NCI-H1417 (cell line): ENCODE measurements at regions not wholly inside any gene's neighbourhood (a gene's known extent, or its start where the extent isn't known, plus 50 kb on each side); places are given as distances from the start of the nearest gene placed in this dataset.

Source experiments
- DNase-seq, 3 experiments: peaks; one replicate each; lab custom pipeline; 2025; lab: John Stamatoyannopoulos, UW

DNA sequence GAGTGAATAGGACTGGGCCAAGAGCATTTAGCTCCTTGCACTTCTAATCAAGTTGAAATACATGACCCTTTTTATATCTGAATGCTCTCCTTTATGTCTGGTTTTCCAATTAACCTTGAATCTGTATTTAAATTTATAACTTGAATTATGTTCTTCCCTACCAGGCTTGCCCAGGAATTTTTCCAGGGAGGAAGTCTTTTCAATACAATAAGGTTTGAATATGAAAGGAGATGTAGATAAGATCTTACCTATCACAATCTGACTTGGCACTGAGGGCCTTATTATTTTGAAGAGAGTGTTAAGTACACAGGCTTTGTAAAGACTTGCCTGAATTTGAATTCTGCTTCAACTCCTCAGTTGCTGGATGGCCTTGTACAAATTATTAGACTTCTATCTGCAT lies 555.7 kb downstream of the PCDH7 start:
- peak in 1 of 3 experiments; percentile 8 for DNase-seq

DNA sequence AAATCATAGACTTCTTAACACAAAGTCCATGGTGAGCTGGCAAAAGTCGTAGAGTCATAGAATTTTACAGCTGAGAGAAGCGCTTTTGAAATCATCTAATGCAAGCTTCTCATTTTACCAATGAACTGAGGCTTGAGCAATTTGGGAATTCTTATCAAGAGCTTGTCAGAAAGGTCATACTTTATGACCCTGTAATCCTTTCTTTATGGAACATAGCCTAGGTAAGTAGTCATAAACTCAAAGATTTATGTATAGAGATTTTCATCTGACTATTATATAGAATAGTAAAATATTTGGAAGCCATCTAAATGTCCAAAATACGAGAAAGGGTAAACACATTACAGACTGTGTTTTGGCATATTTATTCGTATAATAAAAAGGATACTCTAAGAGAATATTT lies 563.5 kb downstream of the PCDH7 start:
- no peak for DNase-seq

DNA sequence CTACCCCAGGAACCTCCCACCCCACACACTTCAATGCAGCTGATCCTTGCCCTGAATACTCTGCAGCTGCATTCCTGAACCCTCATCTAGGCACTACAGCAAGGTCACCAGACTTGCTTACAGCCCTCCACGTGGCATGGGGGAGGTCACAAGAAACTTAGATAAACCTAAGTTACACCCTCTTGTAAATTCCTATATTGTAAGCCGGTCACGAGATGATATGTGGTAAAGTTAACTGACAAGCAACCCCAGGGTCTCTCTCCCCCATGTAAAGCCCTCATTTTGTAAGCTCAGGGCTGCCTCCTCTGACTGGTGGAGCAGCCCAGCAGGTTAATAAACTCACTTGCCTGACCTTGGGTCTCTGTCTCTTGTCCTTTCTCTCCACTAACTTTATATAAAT lies 570.7 kb downstream of the PCDH7 start:
- DNase-seq = no peak

DNA sequence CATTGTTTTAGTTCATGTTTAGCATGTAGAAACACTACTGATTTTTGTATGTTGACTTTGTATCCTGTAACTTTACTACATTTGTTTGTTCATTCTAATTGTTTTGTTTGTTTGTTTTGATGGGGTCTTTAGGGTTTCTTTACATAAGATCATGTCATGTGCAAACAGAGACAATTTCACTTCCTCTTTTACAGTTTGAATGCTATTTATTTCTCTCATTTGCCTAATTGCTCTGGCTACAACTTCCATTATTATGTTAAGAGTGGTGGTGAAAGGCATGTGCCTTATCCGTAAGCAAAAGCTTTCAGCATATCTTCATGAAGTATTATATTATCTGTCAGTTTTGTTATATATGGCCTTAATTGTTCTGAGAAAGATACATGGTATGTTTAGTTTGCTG lies 571.1 kb downstream of the PCDH7 start:
- peak in 1 of 3 experiments; percentile 7 for DNase-seq

DNA sequence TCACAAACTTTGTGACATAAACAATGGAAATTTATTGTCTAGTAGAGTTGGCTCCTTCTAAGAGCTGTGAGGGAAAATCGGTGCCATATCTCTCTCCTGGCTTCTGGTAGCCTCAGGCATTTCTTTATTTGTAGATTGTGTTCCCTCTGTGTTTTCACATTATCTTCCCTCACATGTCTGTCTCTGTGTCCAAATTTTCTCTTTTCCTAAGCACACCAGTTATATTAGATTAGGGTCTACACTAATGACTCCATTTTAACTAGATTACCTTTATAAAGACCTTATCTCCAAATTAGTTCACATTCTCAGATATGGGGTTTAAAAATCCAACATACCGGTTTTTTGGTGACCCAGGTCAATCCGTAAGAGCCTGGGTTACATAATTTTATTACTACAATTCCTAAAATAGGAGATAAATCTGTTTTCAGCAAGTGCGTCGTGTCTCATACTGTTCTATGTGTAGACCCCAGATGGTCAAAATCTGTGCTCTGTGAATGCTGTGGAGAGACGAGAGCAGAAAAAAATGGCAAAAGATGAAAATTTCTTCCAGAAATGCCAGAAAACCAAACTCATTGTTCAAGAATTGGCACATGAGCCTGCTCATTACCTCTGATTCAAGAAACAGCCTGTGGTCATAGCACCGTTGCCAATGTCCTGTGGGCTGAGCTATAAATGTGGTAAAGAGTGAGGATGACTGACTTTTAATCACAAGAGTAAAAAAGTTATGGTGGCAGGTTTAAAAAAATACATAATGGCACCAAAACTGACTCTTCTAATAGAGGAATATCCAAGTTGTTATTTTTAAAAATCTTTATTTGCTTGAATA lies 574.7 kb downstream of the PCDH7 start:
- no peak for DNase-seq

DNA sequence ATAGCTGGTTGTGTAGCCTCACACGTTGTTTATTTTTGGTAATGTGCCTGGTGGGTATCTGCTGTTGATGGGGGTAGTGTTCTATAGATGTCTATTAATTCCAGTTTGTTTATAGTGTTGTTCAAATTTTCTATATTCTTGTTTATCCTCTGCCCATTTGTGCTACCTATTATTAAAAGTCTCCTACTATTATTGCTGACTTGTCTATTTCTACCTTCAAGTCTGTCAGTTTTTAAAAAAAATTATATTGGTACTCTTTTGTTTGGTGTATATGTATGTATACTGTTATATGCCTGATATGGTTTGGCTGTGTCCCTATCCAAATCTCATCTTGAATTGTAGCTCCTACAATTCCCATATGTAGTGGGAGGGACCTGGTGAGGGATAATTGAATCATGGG lies 578.6 kb downstream of the PCDH7 start:
- no peak for DNase-seq

DNA sequence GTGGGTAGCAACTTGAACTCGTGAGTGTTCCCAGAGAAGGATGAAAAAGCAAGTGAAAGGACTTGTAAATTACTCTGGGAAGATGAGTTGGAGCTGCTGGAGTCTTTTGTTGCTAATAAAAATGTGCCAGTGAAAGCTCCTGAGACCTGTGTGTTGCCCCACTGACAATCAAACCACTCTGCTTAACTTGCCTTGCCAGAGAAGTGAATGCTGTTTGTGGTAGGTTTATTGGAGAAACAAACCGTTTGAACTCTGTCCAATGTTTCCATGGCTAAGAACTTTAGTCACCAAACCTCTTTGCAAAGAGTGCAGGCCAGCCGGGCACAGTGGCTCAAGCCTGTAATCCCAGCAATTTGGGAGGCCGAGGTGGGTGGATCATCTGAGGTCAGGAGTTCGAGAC lies 586.9 kb downstream of the PCDH7 start:
- no peak for DNase-seq

DNA sequence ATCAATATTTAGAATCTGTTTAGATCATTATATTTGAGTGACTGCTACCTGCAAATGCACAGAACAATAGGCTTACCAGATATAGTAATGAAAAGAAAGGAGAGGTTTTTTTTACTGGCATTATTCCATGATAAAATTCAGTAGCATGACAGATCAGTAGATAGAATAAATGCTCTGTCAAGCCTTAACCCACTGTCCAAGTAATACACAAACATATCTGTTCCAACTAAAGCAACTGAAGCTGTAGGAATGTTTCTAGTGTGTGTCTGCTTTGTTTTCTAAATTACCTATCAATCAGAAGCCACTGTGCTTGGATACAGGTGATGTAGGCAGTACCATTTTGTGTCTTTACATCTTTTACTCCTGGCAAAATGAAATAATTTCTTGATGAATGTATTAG lies 604.6 kb downstream of the PCDH7 start:
- DNase-seq = no peak

DNA sequence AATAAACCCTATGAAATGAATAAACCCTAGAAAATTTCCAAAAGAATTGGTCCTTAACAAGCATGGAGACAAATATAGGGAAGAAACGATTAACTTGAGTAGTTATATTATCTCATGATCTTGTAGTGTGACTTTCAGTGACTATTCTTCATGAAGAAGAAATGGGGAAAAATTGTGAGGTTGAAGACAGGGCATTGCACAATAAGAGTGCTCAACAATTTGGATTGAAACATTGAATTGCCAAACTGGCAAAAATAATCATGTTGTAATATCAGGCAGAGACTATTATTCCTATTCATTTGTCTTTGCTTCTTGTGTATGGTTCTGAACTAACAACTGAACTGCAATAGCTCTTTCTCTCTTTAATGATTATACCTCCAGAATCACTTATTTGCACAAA lies 605.1 kb downstream of the PCDH7 start:
- DNase-seq = no peak

DNA sequence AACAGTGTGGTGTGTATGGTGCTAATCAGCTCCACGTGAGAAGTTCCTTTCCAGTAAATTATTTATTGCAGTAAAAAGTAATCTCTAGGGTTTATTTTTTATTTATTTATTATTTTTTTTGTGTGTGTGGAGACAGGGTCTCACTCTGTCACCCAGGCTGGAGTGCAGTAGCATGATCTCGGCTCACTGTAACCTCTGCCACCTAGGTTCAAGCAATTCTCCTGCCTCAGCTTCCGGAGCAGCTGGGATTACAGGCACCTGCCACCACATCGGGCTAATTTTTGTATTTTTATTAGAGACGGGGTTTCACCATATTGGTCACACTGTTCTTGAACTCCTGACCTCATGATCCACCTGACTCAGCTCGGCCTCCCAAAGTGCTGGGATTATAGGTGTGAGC lies 606.9 kb downstream of the PCDH7 start:
- no peak for DNase-seq

DNA sequence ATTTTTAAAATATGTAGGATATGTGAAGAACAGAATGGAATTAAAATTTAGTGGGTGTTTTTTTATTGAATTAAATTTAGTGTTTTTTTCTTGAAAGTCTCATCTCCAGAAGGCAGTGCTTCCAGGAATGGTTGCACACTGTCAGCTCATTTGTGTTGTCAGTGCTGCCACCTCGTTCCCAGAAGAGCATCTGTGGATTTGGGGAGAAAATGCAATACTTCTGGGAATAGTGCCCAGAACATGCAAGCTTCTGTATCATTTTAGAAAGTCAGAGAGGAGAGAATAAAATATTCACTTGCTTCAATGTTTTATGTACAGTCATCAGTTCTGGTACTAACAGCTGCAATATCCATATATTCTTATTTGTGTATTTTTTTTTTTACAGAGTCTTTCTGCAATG lies 608.8 kb downstream of the PCDH7 start:
- DNase-seq = no peak

DNA sequence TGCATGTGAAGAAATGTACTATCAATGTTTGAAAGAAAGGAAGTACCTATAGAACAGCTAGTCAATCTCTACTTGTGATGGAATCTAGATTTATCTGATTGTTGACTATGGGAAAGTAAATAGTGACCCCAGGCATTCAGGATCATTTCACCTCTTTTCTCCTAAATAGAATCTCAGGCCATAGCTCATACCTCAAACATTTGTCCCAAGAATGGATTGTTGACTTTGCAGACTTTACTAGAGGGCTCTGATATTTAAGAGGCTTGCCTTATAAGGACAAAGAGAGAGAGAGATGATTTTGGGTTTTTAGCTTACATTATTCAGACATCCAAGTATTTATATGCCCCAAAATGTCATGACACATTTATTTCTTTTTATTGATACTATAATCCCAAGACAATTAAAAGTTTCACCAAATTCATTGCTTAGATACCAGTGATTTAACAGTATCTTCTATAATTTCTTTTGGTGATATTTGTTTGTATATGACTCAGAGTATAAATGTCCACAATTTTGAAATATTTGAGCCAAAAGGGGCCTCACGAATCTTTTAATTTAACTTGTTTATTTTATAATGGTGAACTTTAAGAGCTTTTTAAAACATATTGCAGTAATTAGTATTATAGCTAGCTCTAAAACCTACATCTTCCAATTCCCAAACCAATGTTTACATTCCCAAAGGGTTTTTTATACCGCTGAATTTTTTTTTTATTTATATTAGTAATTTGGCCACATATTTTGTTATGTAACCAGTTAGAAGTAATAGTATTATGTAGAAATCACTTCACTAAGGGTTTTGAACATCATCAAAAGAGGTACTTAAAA lies 614.1 kb downstream of the PCDH7 start:
- DNase-seq = no peak

DNA sequence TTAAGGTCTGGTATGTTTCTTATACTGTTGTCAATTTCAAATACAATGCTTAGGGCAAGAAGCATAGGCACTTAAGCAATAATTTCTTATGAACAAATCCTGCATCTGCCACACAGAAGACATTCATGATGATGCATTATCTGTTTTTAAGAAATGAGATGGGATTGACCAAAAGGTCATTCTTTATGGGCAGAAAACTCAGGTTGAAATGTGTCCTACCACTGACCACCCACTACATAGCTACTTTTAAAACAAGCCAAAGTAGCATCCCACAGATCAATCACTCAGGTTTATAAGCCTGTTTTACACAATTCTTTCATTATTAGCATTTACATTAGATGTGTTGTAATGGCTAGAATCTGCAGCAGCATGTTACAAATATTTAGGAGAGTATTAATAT lies 617.8 kb downstream of the PCDH7 start:
- DNase-seq = no peak

DNA sequence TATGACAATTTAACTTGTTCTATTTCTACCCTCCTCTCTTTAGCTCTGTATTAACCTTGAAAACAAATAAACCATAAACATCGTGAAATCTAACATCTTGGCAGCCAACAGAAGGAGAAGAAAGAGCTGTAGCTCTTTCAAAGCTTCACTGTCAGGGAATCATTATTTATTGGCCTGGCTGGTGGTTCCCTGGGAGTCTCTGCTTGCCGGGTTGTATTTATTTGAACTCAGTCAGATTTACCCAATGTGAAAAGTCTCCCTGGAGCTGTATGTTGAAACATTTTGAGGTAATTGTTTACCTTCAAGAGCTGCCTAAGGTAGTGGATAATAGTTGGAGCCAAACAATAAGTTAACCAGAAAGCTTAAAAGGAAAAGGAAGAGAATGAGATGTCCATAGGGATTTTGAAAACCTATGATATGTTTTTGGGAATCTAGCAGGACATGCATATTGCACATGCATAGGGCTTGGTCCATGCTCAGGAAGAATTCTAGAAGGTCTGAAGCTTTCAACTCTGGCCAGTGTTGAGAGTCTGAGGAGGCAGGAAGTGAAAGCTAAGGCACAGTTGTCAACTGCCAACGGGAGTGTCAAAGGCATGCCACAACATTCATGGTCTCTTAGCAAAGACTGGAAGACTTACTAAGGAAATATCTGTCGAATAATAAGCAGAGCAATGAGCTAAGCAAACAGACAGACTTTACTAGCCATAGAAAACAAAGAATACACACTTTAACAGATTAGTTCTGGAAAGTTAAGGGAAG lies 621.6 kb downstream of the PCDH7 start:
- DNase-seq = no peak

DNA sequence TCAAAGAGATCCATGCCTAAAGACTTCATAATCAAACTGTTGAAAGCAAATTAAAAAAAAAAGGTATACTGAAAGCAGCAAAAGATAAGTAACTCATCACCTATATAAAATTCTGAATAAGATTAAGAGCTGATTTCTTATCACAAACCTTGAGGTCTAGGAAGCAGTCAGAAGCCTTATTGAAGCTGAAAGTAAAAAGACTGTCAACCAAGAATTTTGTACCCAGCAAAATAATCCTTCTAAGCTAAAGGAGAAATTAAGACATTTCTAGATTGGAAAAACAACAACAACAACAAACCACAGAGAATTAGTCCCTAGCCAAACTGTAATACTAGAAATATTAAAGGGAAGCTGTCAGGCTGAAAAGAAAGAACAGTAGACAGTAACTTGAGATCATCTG lies 622.9 kb downstream of the PCDH7 start:
- peak in 1 of 3 experiments; percentile 3 for DNase-seq

DNA sequence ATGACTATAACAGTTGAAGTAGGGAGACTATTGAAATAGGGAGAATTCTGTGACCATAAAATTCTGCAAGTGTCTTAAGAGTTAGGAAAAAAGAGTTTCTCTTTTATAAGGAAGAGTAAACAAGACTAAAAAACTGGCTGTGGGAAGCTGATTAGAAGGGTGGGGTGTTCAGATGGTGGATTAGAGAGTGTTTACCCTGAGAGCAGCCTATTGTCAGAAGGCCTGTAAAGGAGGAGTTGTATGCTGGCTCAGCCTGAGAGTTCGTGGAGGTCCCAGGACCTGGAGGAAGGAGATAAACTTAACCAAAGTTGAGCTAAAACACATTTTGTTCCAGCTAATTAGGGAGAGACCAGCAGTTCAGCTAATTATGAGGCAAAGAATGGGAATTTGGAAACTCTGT lies 629.7 kb downstream of the PCDH7 start:
- no peak for DNase-seq

DNA sequence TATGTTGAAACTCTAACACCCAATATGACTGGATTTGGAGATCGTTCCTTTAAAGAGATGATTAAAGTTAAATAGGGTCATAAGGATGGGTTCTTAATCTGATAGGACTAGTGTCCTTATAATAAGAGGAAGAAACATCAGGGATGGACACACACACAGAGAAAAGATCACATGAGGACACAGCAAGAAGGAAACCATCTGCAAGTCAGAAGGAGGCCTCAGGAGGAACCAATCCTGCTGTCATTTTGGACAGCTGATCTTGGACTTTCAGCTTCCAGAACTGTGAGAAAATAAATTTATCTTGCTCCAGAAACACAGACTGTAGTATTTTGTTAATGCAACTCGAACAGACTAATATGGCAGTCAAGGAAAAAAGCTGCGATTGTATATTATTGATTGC lies 631.5 kb downstream of the PCDH7 start:
- no peak for DNase-seq

DNA sequence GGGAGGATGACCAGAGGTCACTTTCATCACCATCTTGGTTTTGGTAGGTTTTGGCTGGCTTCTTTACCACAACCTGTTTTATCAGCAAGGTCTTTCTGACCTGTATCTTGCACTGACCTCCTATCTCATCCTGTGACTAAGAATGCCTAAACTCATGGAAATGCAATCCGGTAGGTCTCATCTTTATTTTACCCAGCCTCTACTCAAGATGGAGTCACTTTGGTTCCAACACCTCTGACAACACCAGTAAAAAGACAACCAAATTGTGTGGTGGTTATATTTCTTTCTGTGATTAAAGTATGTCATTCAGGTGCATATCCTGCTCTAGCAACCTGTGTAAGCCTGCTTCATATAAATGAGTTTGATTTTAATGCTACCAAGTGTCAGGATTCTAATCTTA lies 636.7 kb downstream of the PCDH7 start:
- DNase-seq = no peak

DNA sequence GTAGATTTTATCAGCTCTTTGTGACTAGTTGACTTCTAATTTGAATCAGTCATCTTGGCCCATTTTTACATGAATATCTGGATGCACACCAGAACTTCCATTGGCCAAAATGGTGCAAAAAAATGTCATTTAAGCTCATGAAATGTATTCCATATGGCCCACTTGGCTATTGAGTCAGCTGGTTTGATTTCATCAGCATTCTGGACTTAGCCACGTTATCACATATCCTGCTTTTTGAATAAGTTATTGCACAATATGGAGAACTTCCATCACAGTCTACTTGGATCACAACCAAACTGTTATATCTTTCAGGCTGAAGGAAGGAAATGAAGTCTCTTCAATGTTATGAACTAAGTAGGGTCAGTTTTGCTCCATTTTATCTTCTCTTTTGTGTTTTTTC lies 640.6 kb downstream of the PCDH7 start:
- no peak for DNase-seq

DNA sequence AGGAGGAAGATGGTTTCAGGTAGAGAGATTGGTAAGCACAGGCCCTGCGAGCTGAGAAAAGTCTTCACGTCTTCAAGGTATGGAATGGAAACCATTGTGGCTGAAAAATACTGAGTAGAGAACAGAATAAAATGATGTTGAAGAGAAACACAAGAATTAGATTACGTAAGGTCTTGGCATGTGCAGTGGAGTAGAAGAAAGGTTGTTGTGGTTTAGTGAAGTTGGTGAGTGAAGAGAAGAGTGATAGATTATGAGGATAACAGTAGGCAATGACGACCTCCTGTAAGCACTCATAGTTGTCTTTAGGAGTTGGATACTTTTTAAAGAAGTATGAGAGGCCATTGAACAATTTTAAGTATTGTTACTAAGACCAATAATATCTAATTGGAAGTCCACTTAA lies 642.6 kb downstream of the PCDH7 start:
- DNase-seq = no peak

DNA sequence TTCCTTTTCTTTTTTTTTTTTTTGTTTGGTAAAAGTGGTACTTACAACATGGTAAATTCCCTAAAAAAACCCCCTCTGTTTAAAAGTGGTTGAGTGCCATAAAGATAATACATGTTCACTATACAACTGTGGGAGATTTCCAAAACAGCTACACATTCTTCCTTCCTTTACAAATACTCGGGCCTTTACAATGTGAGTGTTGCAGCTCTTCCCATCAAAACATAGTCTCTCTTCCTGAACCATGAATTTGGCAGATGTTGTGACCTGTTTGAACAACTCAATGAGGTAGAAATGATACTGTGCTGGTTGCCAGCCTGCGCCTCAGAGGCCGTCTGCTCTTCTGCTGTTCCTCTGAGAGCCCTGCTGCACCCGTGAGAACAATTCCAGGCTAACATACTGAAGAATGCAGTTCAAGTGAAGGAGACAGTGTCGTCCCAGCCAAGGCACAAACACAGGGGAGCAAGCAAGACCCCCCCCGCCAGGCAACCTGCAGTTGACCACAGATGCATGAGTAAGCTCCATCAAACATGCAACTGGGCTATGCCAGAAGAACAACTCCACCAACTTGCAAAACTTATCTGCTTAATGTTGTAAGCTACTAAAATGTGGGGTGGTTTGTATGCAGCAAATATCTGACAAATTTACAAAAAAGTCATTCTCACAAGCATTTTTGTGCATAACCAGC lies 645.0 kb downstream of the PCDH7 start:
- no peak for DNase-seq

DNA sequence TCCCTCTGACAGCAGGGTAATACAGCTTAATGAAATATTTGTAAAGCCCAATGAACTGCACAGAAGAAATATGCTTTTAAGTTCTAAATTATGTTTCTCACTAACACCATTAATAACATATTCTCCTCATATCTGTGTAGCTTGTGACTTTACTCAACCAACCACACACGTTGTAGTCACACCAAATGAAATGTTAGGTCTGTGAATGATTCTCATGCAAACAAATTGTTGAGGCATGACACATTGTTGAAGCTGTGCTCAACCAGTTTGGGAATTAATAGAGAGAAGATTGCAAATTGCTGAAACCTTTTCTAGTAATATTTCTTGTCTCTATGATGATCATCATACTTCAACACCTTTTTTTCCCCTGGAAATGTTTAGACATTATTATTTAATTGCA lies 645.9 kb downstream of the PCDH7 start:
- DNase-seq = no peak
